ENCODE measurements at regions not wholly inside any gene's neighbourhood (a gene's known extent, or its start where the extent isn't known, plus 50 kb on each side); places are given as distances from the start of the nearest gene placed in this dataset.

DNA sequence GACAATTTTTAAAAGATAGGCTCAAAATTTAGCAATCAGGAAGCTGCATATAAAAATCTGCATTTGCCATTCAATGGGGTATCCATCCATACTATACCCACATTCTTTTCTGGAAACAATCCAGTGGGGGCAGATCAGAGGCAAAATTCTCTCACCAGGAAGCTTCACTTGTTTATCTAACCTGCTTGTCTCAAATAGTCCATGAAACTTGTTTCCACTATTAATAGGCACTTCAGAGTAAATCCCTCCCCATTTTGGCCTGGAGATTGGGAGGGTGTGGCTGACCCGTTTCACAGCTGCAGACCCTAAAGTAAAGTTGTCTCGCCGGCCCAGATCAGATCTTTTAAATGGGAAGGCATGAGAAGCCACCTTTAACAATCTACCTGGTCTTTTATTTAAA is 139.4 kb upstream of the CPNE8 start:
- Histone ChIP-seq H3K27me3 (ENCODE audit: low read depth, low read length) (no peaks in the 10 kb centered on the region), H3K9me3 (ENCODE audit: insufficient read depth, low read length) (no peaks in the 10 kb centered on the region), H3K27ac (ENCODE audit: low read length) (no peak overlapping the region), H3K9ac (ENCODE audit: low read length) (no peak overlapping the region), H2AFZ (ENCODE audit: low read depth, low read length) (no peak overlapping the region), H3K4me1 (ENCODE audit: low read length) (no peaks in the 10 kb centered on the region), H3K4me3 (ENCODE audit: low read length) (no peak overlapping the region), H3K79me2 (ENCODE audit: low read length) (no peaks in the 10 kb centered on the region), H3K4me2 (ENCODE audit: low read length) (no peak overlapping the region), H4K20me1 (ENCODE audit: insufficient read depth, low read length) (no peaks in the 10 kb centered on the region), H3K36me3 (replicated peaks; ENCODE audit: low read depth, low read length) (no peaks in the 10 kb centered on the region)
- TF ChIP-seq EZH2phosphoT487 (IDR thresholded peaks at IDR 0.05; ENCODE audit: low read depth) = no peak
- TF ChIP-seq, protein P1, sequence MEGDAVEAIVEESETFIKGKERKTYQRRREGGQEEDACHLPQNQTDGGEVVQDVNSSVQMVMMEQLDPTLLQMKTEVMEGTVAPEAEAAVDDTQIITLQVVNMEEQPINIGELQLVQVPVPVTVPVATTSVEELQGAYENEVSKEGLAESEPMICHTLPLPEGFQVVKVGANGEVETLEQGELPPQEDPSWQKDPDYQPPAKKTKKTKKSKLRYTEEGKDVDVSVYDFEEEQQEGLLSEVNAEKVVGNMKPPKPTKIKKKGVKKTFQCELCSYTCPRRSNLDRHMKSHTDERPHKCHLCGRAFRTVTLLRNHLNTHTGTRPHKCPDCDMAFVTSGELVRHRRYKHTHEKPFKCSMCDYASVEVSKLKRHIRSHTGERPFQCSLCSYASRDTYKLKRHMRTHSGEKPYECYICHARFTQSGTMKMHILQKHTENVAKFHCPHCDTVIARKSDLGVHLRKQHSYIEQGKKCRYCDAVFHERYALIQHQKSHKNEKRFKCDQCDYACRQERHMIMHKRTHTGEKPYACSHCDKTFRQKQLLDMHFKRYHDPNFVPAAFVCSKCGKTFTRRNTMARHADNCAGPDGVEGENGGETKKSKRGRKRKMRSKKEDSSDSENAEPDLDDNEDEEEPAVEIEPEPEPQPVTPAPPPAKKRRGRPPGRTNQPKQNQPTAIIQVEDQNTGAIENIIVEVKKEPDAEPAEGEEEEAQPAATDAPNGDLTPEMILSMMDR (IDR thresholded peaks at IDR 0.05; ENCODE audit: low read depth, low read length) = no peak

DNA sequence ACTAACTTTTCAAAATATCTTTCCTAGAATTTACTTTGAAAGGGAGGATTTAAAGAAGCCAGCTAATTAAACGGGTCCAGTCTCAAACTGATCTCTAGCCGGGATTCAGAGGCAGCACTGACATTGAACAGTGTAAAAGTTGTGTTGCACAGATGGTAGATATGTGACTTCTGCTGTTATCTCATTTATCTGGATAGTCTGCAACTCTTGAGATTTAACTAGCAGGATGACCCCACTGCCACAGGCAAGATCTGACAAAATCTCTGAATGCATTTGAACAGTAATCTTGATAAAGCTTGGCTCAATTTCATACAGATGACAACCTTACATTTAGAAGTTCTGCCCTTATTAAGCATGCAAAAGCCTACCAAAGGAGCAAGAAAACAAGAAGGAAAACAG is 138.0 kb upstream of the CPNE8 start:
- Histone ChIP-seq H3K9me3 (ENCODE audit: insufficient read depth, low read length) (no peaks in the 10 kb centered on the region), H2AFZ (ENCODE audit: low read depth, low read length) (no peak overlapping the region), H3K27me3 (ENCODE audit: low read depth, low read length) (no peaks in the 10 kb centered on the region), H3K79me2 (ENCODE audit: low read length) (no peaks in the 10 kb centered on the region), H3K9ac (ENCODE audit: low read length) (no peak overlapping the region), H3K36me3 (replicated peaks; ENCODE audit: low read depth, low read length) (no peaks in the 10 kb centered on the region), H3K4me2 (ENCODE audit: low read length) (no peak overlapping the region), H4K20me1 (ENCODE audit: insufficient read depth, low read length) (no peaks in the 10 kb centered on the region), H3K27ac (ENCODE audit: low read length) (no peak overlapping the region), H3K4me1 (ENCODE audit: low read length) (no peaks in the 10 kb centered on the region), H3K4me3 (ENCODE audit: low read length) (no peak overlapping the region)
- TF ChIP-seq EZH2phosphoT487 (IDR thresholded peaks at IDR 0.05; ENCODE audit: low read depth) = no peak
- TF ChIP-seq, protein P1 (IDR thresholded peaks at IDR 0.05; ENCODE audit: low read depth, low read length) = no peak

DNA sequence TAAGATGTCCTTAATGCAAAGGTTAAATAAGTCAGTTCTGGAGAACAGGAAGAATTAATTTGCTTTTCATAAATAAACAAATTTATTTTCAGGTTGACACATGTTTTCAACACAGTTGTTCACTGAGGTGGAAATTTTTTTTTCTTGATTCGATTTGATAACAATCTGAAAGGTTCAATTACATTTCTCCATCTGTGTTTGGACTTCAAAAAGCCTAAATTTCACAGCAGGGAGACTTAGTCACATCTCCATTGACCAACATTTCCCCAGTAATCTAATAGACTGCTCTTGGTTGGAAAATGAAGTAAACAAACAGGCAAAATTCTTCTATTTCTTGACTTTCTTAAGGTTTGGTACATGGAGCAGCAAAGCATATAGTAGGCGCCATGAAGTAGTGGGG is 134.9 kb upstream of the CPNE8 start:
- Histone ChIP-seq H3K4me2 (ENCODE audit: low read length) (no peak overlapping the region), H3K9me3 (ENCODE audit: insufficient read depth, low read length) (no peaks in the 10 kb centered on the region), H3K9ac (ENCODE audit: low read length) (no peak overlapping the region), H3K27me3 (ENCODE audit: low read depth, low read length) (no peaks in the 10 kb centered on the region), H2AFZ (ENCODE audit: low read depth, low read length) (no peak overlapping the region), H3K4me3 (ENCODE audit: low read length) (no peak overlapping the region), H4K20me1 (ENCODE audit: insufficient read depth, low read length) (no peaks in the 10 kb centered on the region), H3K79me2 (ENCODE audit: low read length) (no peaks in the 10 kb centered on the region), H3K4me1 (ENCODE audit: low read length) (no peaks in the 10 kb centered on the region), H3K36me3 (replicated peaks; ENCODE audit: low read depth, low read length) (no peaks in the 10 kb centered on the region), H3K27ac (ENCODE audit: low read length) (no peak overlapping the region)
- no peak for TF ChIP-seq EZH2phosphoT487 (IDR thresholded peaks at IDR 0.05; ENCODE audit: low read depth)
- TF ChIP-seq, protein P1 (IDR thresholded peaks at IDR 0.05; ENCODE audit: low read depth, low read length) = no peak

DNA sequence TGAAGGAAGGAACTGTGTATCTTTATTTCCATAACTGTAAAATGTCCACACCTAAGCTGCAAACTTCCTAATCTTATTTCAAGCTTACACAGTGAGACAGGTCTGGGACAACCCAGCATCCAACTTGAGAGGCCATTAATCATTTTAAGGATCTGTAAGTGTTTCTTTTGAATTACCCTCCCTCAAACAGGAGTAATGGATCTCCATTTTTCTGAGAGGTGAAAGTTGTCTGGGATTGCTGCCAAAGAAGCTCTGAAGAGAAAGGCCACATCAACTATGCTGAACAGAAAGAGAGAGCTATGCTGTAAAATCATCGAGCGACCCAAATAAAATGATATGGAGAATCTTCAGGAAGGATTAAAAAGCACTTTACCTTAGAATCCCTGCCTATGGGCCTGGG is 131.7 kb upstream of the CPNE8 start:
- Histone ChIP-seq H3K4me2 (ENCODE audit: low read length) (no peak overlapping the region), H3K79me2 (ENCODE audit: low read length) (no peaks in the 10 kb centered on the region), H3K9me3 (ENCODE audit: insufficient read depth, low read length) (no peaks in the 10 kb centered on the region), H4K20me1 (ENCODE audit: insufficient read depth, low read length) (no peaks in the 10 kb centered on the region), H3K9ac (ENCODE audit: low read length) (no peak overlapping the region), H3K4me1 (ENCODE audit: low read length) (no peaks in the 10 kb centered on the region), H3K4me3 (ENCODE audit: low read length) (no peak overlapping the region), H3K27ac (ENCODE audit: low read length) (no peak overlapping the region), H3K27me3 (ENCODE audit: low read depth, low read length) (no peaks in the 10 kb centered on the region), H2AFZ (ENCODE audit: low read depth, low read length) (no peak overlapping the region), H3K36me3 (replicated peaks; ENCODE audit: low read depth, low read length) (no peaks in the 10 kb centered on the region)
- TF ChIP-seq, protein P1 (IDR thresholded peaks at IDR 0.05; ENCODE audit: low read depth, low read length) = no peak
- TF ChIP-seq EZH2phosphoT487 (IDR thresholded peaks at IDR 0.05; ENCODE audit: low read depth) = no peak

Measured in OCI-LY3 (cell line).